ENCODE measurements at regions not wholly inside any gene's neighbourhood (a gene's known extent, or its start where the extent isn't known, plus 50 kb on each side); places are given as distances from the start of the nearest gene placed in this dataset.

DNA sequence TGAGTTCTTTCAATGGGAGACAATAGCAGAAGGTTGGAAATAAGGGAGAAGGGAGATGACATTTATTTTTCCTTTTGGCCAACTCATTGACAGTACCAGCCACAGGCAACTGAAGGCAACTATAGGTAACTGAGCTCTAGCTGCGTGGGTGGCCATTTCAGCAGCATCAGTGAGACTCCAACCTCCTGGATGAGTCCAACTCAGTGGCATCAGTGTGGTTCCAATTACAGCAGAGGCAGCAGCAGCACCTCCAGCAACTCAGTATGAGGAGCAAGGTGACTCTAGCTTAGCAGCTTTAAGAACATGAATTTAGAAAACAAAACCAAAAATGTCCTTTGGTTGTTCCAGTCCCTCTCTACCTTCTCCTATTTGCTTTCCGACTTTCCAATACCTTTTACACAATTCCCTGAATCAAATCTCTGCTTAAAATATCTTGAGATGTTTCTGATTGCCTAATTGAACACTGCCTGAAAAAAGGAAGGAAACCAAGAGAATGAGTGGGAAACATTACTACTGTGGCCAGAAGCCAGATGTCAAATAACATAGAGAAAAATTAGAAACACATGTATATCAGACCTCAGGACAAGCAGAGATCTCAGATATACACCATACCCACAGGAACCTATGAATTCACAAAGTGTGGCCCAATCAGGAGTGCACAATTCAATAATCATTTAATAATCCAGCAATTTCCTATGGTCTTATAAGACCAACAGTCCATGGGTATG is 166.5 kb upstream of the RORB start:
- TF ChIP-seq, protein P1, sequence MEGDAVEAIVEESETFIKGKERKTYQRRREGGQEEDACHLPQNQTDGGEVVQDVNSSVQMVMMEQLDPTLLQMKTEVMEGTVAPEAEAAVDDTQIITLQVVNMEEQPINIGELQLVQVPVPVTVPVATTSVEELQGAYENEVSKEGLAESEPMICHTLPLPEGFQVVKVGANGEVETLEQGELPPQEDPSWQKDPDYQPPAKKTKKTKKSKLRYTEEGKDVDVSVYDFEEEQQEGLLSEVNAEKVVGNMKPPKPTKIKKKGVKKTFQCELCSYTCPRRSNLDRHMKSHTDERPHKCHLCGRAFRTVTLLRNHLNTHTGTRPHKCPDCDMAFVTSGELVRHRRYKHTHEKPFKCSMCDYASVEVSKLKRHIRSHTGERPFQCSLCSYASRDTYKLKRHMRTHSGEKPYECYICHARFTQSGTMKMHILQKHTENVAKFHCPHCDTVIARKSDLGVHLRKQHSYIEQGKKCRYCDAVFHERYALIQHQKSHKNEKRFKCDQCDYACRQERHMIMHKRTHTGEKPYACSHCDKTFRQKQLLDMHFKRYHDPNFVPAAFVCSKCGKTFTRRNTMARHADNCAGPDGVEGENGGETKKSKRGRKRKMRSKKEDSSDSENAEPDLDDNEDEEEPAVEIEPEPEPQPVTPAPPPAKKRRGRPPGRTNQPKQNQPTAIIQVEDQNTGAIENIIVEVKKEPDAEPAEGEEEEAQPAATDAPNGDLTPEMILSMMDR (IDR thresholded peaks at IDR 0.05): no peak
- Mint-ChIP-seq H3K4me3 (no peak overlapping the region), H3K36me3 (ENCODE audit: low read depth) (no peaks in the 10 kb centered on the region), H3K27ac (no peak overlapping the region), H3K27me3 (ENCODE audit: insufficient read depth) (no peaks in the 10 kb centered on the region), H3K9me3 (peaks cover 39% of the 10 kb centered on the region), H3K4me1 (ENCODE audit: low read depth) (no peaks in the 10 kb centered on the region)
- DNase-seq: no peak

DNA sequence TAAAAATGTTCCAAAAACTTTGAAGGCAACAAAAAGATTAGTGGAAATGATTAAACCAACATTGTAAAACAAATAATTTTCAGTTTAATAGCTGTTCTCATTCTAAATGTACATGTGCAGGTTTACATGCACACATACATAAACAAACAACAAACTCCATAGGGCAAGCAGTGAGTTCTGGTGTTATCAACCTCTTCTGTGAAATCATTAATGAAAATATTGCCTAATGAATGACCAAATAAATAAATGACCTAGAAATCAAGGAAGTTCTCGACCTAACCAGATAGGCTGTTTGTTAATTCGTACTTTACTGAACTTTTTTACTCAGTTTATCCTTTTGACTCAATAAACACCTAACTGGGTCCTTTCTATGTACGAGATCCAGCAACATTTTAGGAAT is 165.5 kb upstream of the RORB start:
- TF ChIP-seq, protein P1 (IDR thresholded peaks at IDR 0.05): no peak
- Mint-ChIP-seq H3K4me3 (no peak overlapping the region), H3K27ac (no peak overlapping the region), H3K36me3 (ENCODE audit: low read depth) (no peaks in the 10 kb centered on the region), H3K9me3 (peaks cover 39% of the 10 kb centered on the region), H3K4me1 (ENCODE audit: low read depth) (no peaks in the 10 kb centered on the region), H3K27me3 (ENCODE audit: insufficient read depth) (no peaks in the 10 kb centered on the region)
- no peak for DNase-seq

DNA sequence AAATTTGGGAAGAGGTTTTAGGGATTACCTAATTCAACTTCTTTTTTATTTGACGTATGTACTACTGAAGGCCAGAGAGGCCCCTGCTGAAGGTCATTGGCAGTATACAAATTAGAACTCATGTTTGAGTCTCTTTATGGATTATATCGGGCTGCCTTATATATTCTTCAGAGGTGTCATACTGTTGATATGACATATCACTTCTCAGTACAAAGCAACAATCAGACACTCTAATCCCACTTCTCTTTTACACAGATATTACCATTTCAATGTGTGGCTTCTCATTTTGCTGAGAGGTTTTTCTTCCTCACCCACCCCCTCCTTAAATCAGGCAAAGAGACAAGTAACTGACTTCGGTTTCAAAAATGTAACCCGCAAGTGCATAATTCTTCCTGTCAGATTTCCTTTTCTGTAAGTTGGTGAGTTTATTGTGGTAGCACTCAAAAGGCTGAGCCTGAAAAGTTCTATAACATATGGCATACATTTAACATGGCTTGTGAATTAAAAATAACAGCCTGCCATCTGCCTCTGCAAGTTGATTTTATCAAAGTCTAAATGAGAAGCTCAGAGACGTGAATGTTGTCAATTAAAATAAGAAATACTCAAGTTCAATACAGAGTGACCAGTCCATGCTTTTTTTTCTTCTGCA is 163.6 kb upstream of the RORB start:
- no peak for DNase-seq
- TF ChIP-seq, protein P1 (IDR thresholded peaks at IDR 0.05): no peak
- H3K36me3 Mint-ChIP-seq (ENCODE audit: low read depth): no peaks in the 10 kb centered on the region
- no peaks in the 10 kb centered on the region for H3K27me3 Mint-ChIP-seq (ENCODE audit: insufficient read depth)
- H3K27ac Mint-ChIP-seq: no peak overlapping the region
- H3K4me3 Mint-ChIP-seq: no peak overlapping the region
- H3K9me3 Mint-ChIP-seq: peaks cover 46% of the 10 kb centered on the region
- H3K4me1 Mint-ChIP-seq (ENCODE audit: low read depth): no peaks in the 10 kb centered on the region

DNA sequence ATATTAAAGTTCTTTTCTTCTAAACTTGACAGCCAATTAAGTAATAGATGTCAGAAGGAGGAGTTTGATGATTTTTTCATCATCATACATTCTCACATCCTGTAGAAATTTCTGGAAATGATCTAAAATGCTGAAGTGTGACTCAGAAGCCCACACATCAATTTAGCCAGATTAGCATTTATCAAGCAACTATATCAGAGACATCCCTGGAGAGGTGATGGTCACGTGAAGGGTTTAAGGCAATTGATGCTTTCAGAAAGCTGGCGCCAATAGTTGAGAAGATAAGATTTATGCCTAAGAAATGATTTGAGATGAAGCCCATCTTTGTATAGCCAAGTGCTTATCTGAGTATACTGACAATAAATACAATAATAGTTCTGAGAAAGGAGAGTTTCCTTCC is 162.9 kb upstream of the RORB start:
- no peak overlapping the region for H3K4me3 Mint-ChIP-seq
- peaks cover 44% of the 10 kb centered on the region for H3K9me3 Mint-ChIP-seq
- DNase-seq: no peak
- H3K27ac Mint-ChIP-seq: no peak overlapping the region
- TF ChIP-seq, protein P1 (IDR thresholded peaks at IDR 0.05): no peak
- no peaks in the 10 kb centered on the region for H3K36me3 Mint-ChIP-seq (ENCODE audit: low read depth)
- no peaks in the 10 kb centered on the region for H3K4me1 Mint-ChIP-seq (ENCODE audit: low read depth)
- H3K27me3 Mint-ChIP-seq (ENCODE audit: insufficient read depth): no peaks in the 10 kb centered on the region

- TF ChIP-seq, protein P1 (IDR thresholded peaks at IDR 0.05): no peak
- H3K9me3 Mint-ChIP-seq: peaks cover 44% of the 10 kb centered on the region
- H3K4me3 Mint-ChIP-seq: no peak overlapping the region
- H3K27me3 Mint-ChIP-seq (ENCODE audit: insufficient read depth): no peaks in the 10 kb centered on the region
- no peak for DNase-seq
- H3K27ac Mint-ChIP-seq: no peak overlapping the region
- H3K4me1 Mint-ChIP-seq (ENCODE audit: low read depth): no peaks in the 10 kb centered on the region
- no peaks in the 10 kb centered on the region for H3K36me3 Mint-ChIP-seq (ENCODE audit: low read depth)
These were observed 161.0 kb upstream of the RORB start for GRCh38 chr9:74336161-74336560.
